CD14-positive monocyte (primary cell): ENCODE measurements at regions not wholly inside any gene's neighbourhood (a gene's known extent, or its start where the extent isn't known, plus 50 kb on each side); places are given as distances from the start of the nearest gene placed in this dataset.

Experiments used
- DNase-seq, 3 donors: peaks; one replicate each; pipeline ENCODE4 v3.0.0-alpha.2; 2011 to 2022
- H2AFZ ChIP-seq: 2 replicates; pipeline ENCODE4 v1.6.0; 2012; ENCODE audit warnings: mild to moderate bottlenecking, low read depth, low read length, inconsistent platforms; ENCODE audit not compliant: insufficient read depth, poor library complexity, severe bottlenecking
- H3K27ac ChIP-seq, 2 donors: 1 replicate in 1 of 2; 2 replicates in 1 of 2; pipeline ENCODE4 v1.5.1; 2012 to 2013; ENCODE audit warnings: low read length in 2 of 2, control low read depth in 1 of 2, inconsistent platforms in 1 of 2, low read depth in 1 of 2, mild to moderate bottlenecking in 1 of 2
- H3K27me3 ChIP-seq, 2 donors: one replicate each; pipeline versions ENCODE4 v1.6.0 to v1.6.1; 2011 to 2013; ENCODE audit warnings: low read length in 2 of 2; ENCODE audit not compliant: control insufficient read depth in 2 of 2, insufficient read depth in 2 of 2
- H3K36me3 ChIP-seq, 2 donors: replicated peaks in 1 of 2; 1 replicate in 1 of 2; 2 replicates in 1 of 2; pipeline versions ENCODE4 v1.5.1 to v1.6.1; 2012 to 2013; ENCODE audit warnings: low read length in 2 of 2, control low read depth in 1 of 2, inconsistent platforms in 1 of 2, mild to moderate bottlenecking in 1 of 2; ENCODE audit not compliant: insufficient read depth in 2 of 2, control insufficient read depth in 1 of 2
- H3K4me1 ChIP-seq, 2 donors: 1 replicate in 1 of 2; 2 replicates in 1 of 2; pipeline versions ENCODE4 v1.5.1 to v1.6.1; 2012 to 2013; ENCODE audit warnings: low read length in 2 of 2, control low read depth in 1 of 2, inconsistent platforms in 1 of 2, mild to moderate bottlenecking in 1 of 2, moderate library complexity in 1 of 2; ENCODE audit not compliant: insufficient read depth in 2 of 2, control insufficient read depth in 1 of 2
- H3K4me2 ChIP-seq: replicated peaks from 2 replicates; pipeline ENCODE3; 2012; ENCODE audit warnings: low read length, moderate library complexity, mild to moderate bottlenecking; ENCODE audit not compliant: poor library complexity, severe bottlenecking; ENCODE audit errors: extremely low read depth
- H3K4me3 ChIP-seq, 3 experiments: fragments of 200-600 bp in 1 of 3; sonication (generic) in 1 of 3; replicated peaks in 1 of 3; 1 replicate in 2 of 3; 2 replicates in 1 of 3; pipeline ENCODE4 v1.5.1; 2011 to 2013; ENCODE audit warnings: low read length in 3 of 3, mild to moderate bottlenecking in 3 of 3, control low read depth in 2 of 3, low read depth in 2 of 3, inconsistent platforms in 1 of 3, moderate library complexity in 1 of 3
- H3K79me2 ChIP-seq: 2 replicates; pipeline ENCODE4 v1.6.0; 2012; ENCODE audit warnings: mild to moderate bottlenecking, control low read depth, inconsistent platforms, low read length, moderate library complexity; ENCODE audit not compliant: insufficient read depth
- H3K9ac ChIP-seq: 2 replicates; pipeline ENCODE4 v1.6.0; 2017; ENCODE audit warnings: low read length, mild to moderate bottlenecking; ENCODE audit not compliant: insufficient read depth, poor library complexity, severe bottlenecking
- H3K9me3 ChIP-seq, 2 donors: replicated peaks in 1 of 2; 1 replicate in 1 of 2; 2 replicates in 1 of 2; pipeline versions ENCODE4 v1.5.1 to v1.6.1; 2012 to 2013; ENCODE audit warnings: low read length in 2 of 2, control low read depth in 1 of 2; ENCODE audit not compliant: control insufficient read depth in 1 of 2, insufficient read depth in 1 of 2
- H4K20me1 ChIP-seq: 2 replicates; pipeline ENCODE4 v1.6.0; 2012; ENCODE audit warnings: mild to moderate bottlenecking, low read length, control low read depth, moderate library complexity; ENCODE audit not compliant: insufficient read depth
- H3K27ac Mint-ChIP-seq, 7 donors: one replicate each; pipeline ENCODE4 v1.8.0; 2020; ENCODE audit warnings: mild to moderate bottlenecking in 7 of 7, mixed read lengths in 7 of 7, moderate library complexity in 6 of 7, inconsistent platforms in 2 of 7
- H3K27me3 Mint-ChIP-seq, 3 donors: one replicate each; pipeline ENCODE4 v1.8.0; 2021 to 2022; ENCODE audit warnings: low read depth in 3 of 3, mild to moderate bottlenecking in 3 of 3, mixed read lengths in 3 of 3, moderate library complexity in 3 of 3, inconsistent platforms in 1 of 3
- H3K36me3 Mint-ChIP-seq, 2 donors: one replicate each; pipeline ENCODE4 v1.8.0; 2020; ENCODE audit warnings: mixed read lengths in 2 of 2, inconsistent platforms in 1 of 2, mild to moderate bottlenecking in 1 of 2
- H3K4me1 Mint-ChIP-seq: one replicate; pipeline ENCODE4 v1.8.0; 2020; ENCODE audit warnings: mild to moderate bottlenecking, mixed read lengths
- H3K4me3 Mint-ChIP-seq, 2 donors: one replicate each; pipeline ENCODE4 v1.8.0; 2020; ENCODE audit warnings: mild to moderate bottlenecking in 2 of 2, mixed read lengths in 2 of 2, moderate library complexity in 1 of 2
- H3K9me3 Mint-ChIP-seq, 7 donors: one replicate each; pipeline ENCODE4 v1.8.0; 2020 to 2022; ENCODE audit warnings: mixed read lengths in 7 of 7, mild to moderate bottlenecking in 6 of 7, moderate library complexity in 6 of 7, inconsistent platforms in 2 of 7
- WGBS: methylation state at CpG from one replicate; pipeline ENCODE4 v1.1.5; 2013; ENCODE audit warnings: missing lambda C conversion rate; ENCODE audit not compliant: insufficient coverage; 5-methylcytosine and 5-hydroxymethylcytosine counted together
- intact Hi-C, 2 donors: fragments of 100-400 bp; cut with micrococcal nuclease; formaldehyde crosslinking; loops; one replicate each; pipeline versions ENCODE4 v1.15.0 to v1.15.1; 2023
- TF ChIP-seq, protein P1 (sequence below): fragments of 200-600 bp; IDR thresholded peaks from one replicate; pipeline ENCODE4 v1.8.0; 2022; ENCODE audit warnings: antibody characterized with exemption, mild to moderate bottlenecking

DNA sequence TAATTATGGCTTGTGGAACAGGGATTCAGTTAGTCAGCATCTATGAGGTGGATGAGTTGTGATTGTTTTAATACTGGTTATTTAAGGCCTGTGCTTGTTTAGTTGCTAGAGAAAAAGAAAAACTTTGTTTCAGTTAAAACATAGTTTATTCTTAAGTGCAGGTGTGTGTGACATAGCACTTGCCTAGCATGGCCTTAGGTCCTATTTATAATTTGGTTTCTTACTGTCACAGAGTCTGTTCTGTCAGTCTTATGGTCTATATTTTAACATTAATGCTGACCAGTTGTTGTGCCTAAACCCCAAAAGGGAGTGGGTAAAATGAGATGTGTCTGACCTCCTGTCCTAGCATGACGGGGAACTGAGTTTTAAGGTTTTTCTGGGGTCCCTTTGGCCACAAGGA lies 486.3 kb downstream of the ZIC1 start:
- Histone ChIP-seq H4K20me1 (no peaks in the 10 kb centered on the region), H3K4me2 (no peak overlapping the region), H3K4me1 (no peaks in the 10 kb centered on the region), H3K36me3 (no peaks in the 10 kb centered on the region), H3K27me3 (no peaks in the 10 kb centered on the region), H3K9ac (no peak overlapping the region), H2AFZ (no peak overlapping the region), H3K4me3 (no peak overlapping the region), H3K27ac (no peak overlapping the region), H3K9me3 (no peaks in the 10 kb centered on the region), H3K79me2 (no peaks in the 10 kb centered on the region)
- TF ChIP-seq, protein P1, sequence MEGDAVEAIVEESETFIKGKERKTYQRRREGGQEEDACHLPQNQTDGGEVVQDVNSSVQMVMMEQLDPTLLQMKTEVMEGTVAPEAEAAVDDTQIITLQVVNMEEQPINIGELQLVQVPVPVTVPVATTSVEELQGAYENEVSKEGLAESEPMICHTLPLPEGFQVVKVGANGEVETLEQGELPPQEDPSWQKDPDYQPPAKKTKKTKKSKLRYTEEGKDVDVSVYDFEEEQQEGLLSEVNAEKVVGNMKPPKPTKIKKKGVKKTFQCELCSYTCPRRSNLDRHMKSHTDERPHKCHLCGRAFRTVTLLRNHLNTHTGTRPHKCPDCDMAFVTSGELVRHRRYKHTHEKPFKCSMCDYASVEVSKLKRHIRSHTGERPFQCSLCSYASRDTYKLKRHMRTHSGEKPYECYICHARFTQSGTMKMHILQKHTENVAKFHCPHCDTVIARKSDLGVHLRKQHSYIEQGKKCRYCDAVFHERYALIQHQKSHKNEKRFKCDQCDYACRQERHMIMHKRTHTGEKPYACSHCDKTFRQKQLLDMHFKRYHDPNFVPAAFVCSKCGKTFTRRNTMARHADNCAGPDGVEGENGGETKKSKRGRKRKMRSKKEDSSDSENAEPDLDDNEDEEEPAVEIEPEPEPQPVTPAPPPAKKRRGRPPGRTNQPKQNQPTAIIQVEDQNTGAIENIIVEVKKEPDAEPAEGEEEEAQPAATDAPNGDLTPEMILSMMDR = no peak
- H3K4me1 Mint-ChIP-seq = no peaks in the 10 kb centered on the region
- no peaks in the 10 kb centered on the region for H3K36me3 Mint-ChIP-seq
- no CpG with 5 or more reads among the region's 1 CpG for WGBS
- no peak overlapping the region for H3K4me3 Mint-ChIP-seq
- H3K9me3 Mint-ChIP-seq = peaks cover 0 to 5% (median 0%) of the 10 kb centered on the region in 7 donors
- H3K27ac Mint-ChIP-seq = no peak overlapping the region
- DNase-seq = no peak
- peaks cover 0 to 2% (median 1%) of the 10 kb centered on the region in 3 donors for H3K27me3 Mint-ChIP-seq
- intact Hi-C loops = no loop called here

DNA sequence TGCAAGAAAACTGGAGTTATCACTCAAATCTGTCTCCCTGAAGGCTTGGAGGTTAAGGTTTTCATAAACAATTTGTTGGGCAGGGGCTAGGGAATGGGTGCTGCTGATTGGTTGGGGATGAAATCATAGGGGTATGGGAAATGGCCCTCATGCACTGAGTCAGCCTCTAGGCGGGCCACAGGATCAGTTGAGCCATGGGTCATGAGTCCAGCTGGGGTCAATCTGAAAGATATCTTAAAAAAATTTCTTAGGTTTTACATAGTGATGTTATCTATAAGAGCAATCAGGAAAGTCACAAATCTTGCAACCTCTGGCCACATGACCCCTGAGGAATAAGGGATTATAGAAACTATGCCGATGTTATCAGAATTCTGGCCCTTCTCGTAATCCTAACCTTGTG lies 491.7 kb downstream of the ZIC1 start:
- Mint-ChIP-seq H3K27ac (no peak overlapping the region), H3K27me3 (peaks cover 0 to 1% (median 0%) of the 10 kb centered on the region in 3 donors), H3K4me1 (no peaks in the 10 kb centered on the region), H3K9me3 (peaks cover 0 to 8% (median 3%) of the 10 kb centered on the region in 7 donors), H3K36me3 (no peaks in the 10 kb centered on the region), H3K4me3 (no peak overlapping the region)
- no CpG with 5 or more reads among the region's 3 CpGs for WGBS
- no peaks in the 10 kb centered on the region for H3K27me3 ChIP-seq
- H3K36me3 ChIP-seq = no peaks in the 10 kb centered on the region
- H4K20me1 ChIP-seq = no peaks in the 10 kb centered on the region
- no peak overlapping the region for H3K9ac ChIP-seq
- no peak overlapping the region for H3K4me3 ChIP-seq
- no peak overlapping the region for H3K27ac ChIP-seq
- TF ChIP-seq, protein P1 = no peak
- no peaks in the 10 kb centered on the region for H3K79me2 ChIP-seq
- no peak overlapping the region for H3K4me2 ChIP-seq
- peaks cover 5 to 7% of the 10 kb centered on the region in 2 donors for H3K9me3 ChIP-seq
- DNase-seq = no peak
- intact Hi-C loops = no loop called here
- no peak overlapping the region for H2AFZ ChIP-seq
- no peaks in the 10 kb centered on the region for H3K4me1 ChIP-seq
